ENCODE measurements at regions not wholly inside any gene's neighbourhood (a gene's known extent, or its start where the extent isn't known, plus 50 kb on each side); places are given as distances from the start of the nearest gene placed in this dataset.

DNA sequence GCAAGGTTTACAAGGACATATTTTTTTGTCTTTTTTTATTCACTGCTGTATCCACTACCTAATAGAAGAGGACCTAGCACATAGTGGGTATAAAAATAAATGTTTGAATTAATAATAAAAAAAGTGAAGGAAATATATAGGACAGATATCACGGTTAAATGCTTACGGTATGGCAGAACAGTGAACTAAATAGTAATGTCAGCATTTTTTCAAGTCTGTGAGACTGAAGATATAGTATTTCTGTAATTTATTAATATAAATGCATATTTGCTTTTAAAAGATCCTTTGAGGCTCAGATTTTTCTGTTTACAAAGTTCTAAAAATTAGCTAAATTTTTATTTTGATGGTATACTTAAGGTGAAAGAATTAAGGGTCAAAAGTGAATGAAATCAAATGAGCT lies 68.6 kb upstream of the CNTN5 start:
- CTCF ChIA-PET: no interaction called here
- Histone ChIP-seq H3K9me3 (no peaks in the 10 kb centered on the region), H3K4me3 (no peak overlapping the region), H3K27ac (no peak overlapping the region), H3K4me1 (no peaks in the 10 kb centered on the region), H3K4me2 (no peak overlapping the region)
- FAIRE-seq (no peak), DNase-seq (ENCODE audit: low read depth in 1 of 2, low spot score in 1 of 2) (no peak), ATAC-seq (no peak)
- POLR2A ChIA-PET: no interaction called here
- TF ChIP-seq MYC (IDR thresholded peaks at IDR 0.05; ENCODE audit: borderline replicate concordance, low read length) (no peak), RNF2 (IDR thresholded peaks at IDR 0.05; ENCODE audit: borderline replicate concordance, low read depth) (no peak), MAFK (IDR thresholded peaks at IDR 0.05; ENCODE audit: partially characterized antibody) (peak; percentile 40)
- TF ChIP-seq, protein P1, sequence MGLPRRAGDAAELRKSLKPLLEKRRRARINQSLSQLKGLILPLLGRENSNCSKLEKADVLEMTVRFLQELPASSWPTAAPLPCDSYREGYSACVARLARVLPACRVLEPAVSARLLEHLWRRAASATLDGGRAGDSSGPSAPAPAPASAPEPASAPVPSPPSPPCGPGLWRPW (IDR thresholded peaks at IDR 0.05): no peak
- 58% methylated on average over 2 of the region's 2 CpGs for WGBS (ENCODE audit: missing lambda C conversion rate)

- no peak for FAIRE-seq
- 6% methylated on average over 1 of the region's 1 CpG for whole genome bisulfite sequencing (ENCODE audit: missing lambda C conversion rate)
- no peak overlapping the region for H3K4me3 ChIP-seq
- H3K4me1 ChIP-seq: no peaks in the 10 kb centered on the region
- H3K4me2 ChIP-seq: no peak overlapping the region
- ChIA-PET POLR2A (no interaction called here), CTCF (no interaction called here)
- H3K27ac ChIP-seq: no peak overlapping the region
- no peak for DNase-seq (ENCODE audit: low read depth in 1 of 2, low spot score in 1 of 2)
- no peak for ATAC-seq
- no peaks in the 10 kb centered on the region for H3K9me3 ChIP-seq
- TF ChIP-seq, protein P1 (IDR thresholded peaks at IDR 0.05): no peak
- TF ChIP-seq NR3C1 (IDR thresholded peaks at IDR 0.05) (no peak), CBX2 (IDR thresholded peaks at IDR 0.05; ENCODE audit: borderline replicate concordance, low read depth) (no peak), SREBF2 (IDR thresholded peaks at IDR 0.05) (no peak), BHLHE40 (IDR thresholded peaks at IDR 0.05; ENCODE audit: low read depth, low read length) (no peak)
These were observed 65.2 kb upstream of the CNTN5 start for GRCh38 chr11:98955551-98955950.

- H3K4me1 ChIP-seq: no peaks in the 10 kb centered on the region
- 63% methylated on average over 3 of the region's 3 CpGs for WGBS (ENCODE audit: missing lambda C conversion rate)
- TF ChIP-seq EP300 (IDR thresholded peaks at IDR 0.05) (no peak), PHF8 (IDR thresholded peaks at IDR 0.05; ENCODE audit: borderline replicate concordance, low read depth) (no peak), RAD21 (conservative IDR thresholded peaks at IDR 0.05 in 1 of 2, IDR thresholded peaks at IDR 0.05 in 1 of 2) (no peak), RFX5 (IDR thresholded peaks at IDR 0.05) (no peak), JUNB (IDR thresholded peaks at IDR 0.05) (no peak), CEBPB (IDR thresholded peaks at IDR 0.05) (no peak), CHD2 (IDR thresholded peaks at IDR 0.05; ENCODE audit: low read length, partially characterized antibody) (no peak), KDM1A (IDR thresholded peaks at IDR 0.05; ENCODE audit: low read depth) (no peak), JUN (IDR thresholded peaks at IDR 0.05) (no peak), HEYL (CRISPR knock-in tag; IDR thresholded peaks at IDR 0.05) (no peak), RCOR1 (IDR thresholded peaks at IDR 0.05; ENCODE audit: low read depth, low read length) (no peak), ZC3H11A (IDR thresholded peaks at IDR 0.05) (no peak), MAFK (IDR thresholded peaks at IDR 0.05; ENCODE audit: partially characterized antibody) (no peak), CHD4 (IDR thresholded peaks at IDR 0.05; ENCODE audit: borderline replicate concordance) (no peak), CBX8 (IDR thresholded peaks at IDR 0.05) (no peak), FOSL2 (IDR thresholded peaks at IDR 0.05) (no peak), FOSL2 (CRISPR knock-in tag; IDR thresholded peaks at IDR 0.05) (no peak), MYC (IDR thresholded peaks at IDR 0.05; ENCODE audit: borderline replicate concordance, low read length) (no peak), ZNF302 (CRISPR knock-in tag; IDR thresholded peaks at IDR 0.05) (no peak)
- TF ChIP-seq, protein P2, sequence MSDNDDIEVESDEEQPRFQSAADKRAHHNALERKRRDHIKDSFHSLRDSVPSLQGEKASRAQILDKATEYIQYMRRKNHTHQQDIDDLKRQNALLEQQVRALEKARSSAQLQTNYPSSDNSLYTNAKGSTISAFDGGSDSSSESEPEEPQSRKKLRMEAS (IDR thresholded peaks at IDR 0.05): no peak
- TF ChIP-seq, protein P3, sequence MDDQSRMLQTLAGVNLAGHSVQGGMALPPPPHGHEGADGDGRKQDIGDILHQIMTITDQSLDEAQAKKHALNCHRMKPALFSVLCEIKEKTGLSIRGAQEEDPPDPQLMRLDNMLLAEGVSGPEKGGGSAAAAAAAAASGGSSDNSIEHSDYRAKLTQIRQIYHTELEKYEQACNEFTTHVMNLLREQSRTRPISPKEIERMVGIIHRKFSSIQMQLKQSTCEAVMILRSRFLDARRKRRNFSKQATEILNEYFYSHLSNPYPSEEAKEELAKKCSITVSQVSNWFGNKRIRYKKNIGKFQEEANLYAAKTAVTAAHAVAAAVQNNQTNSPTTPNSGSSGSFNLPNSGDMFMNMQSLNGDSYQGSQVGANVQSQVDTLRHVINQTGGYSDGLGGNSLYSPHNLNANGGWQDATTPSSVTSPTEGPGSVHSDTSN (IDR thresholded peaks at IDR 0.05): no peak
- H3K27ac ChIP-seq: no peak overlapping the region
- no peak overlapping the region for H3K4me2 ChIP-seq
- no peak for FAIRE-seq
- ChIA-PET POLR2A (no interaction called here), CTCF (no interaction called here)
- no peak for ATAC-seq
- no peak for DNase-seq (ENCODE audit: low read depth in 1 of 2, low spot score in 1 of 2)
- H3K4me3 ChIP-seq: no peak overlapping the region
- H3K9me3 ChIP-seq: no peaks in the 10 kb centered on the region
These were observed 56.6 kb upstream of the CNTN5 start for GRCh38 chr11:98964146-98964545.

Data from A549 (cell line).